KBM-7 (cell line): ENCODE measurements at regions not wholly inside any gene's neighbourhood (a gene's known extent, or its start where the extent isn't known, plus 50 kb on each side); places are given as distances from the start of the nearest gene placed in this dataset.
A peak's percentile ranks its signal among the peaks of the same experiment; 100 is the strongest.
"Not testable (repeated sequence)": the region's sequence is repeated elsewhere in the genome, so short reads cannot be mapped to it uniquely, and the experiment has no call there.

Experiments used
- DNase-seq: peaks from one replicate; pipeline ENCODE4 v3.0.0-alpha.2; 2015
- in situ Hi-C: fragments of 300-500 bp; cut with MboI; formaldehyde crosslinking; loops from 2 replicates; pipeline ENCODE4 v1.14.3; 2020; ENCODE audit warnings: low sequenced_read_pairs, low pct_unique_long_range_greater_than_20kb, mixed read lengths

GRCh38 chr6:115064680-115065079 is 721.9 kb upstream of the HS3ST5 start:
- in situ Hi-C loops: no loop called here
- DNase-seq: no peak

GRCh38 chr6:115060581-115060980 is 717.8 kb upstream of the HS3ST5 start:
- in situ Hi-C loops: no loop called here
- DNase-seq: no peak

- in situ Hi-C loops: no loop called here
- no peak for DNase-seq
Observed at GRCh38 chr6:115058414-115059211, 715.8 kb upstream of the HS3ST5 start.

- in situ Hi-C loops: no loop called here
- DNase-seq: no peak
Observed at GRCh38 chr6:115055579-115055978, 712.8 kb upstream of the HS3ST5 start.

- in situ Hi-C loops, DNase-seq: not testable (repeated sequence)
Observed at GRCh38 chr6:115054242-115054641, 711.4 kb upstream of the HS3ST5 start.

GRCh38 chr6:115053169-115053860 is 710.5 kb upstream of the HS3ST5 start:
- no peak for DNase-seq
- in situ Hi-C loops: no loop called here

GRCh38 chr6:115016593-115016992 is 673.8 kb upstream of the HS3ST5 start:
- in situ Hi-C loops: no loop called here
- DNase-seq: no peak

- in situ Hi-C loops: no loop called here
- DNase-seq: no peak
Observed at GRCh38 chr6:115004982-115005381, 662.2 kb upstream of the HS3ST5 start.

- in situ Hi-C loops: no loop called here
- DNase-seq: no peak
Observed at GRCh38 chr6:115004204-115004603, 661.4 kb upstream of the HS3ST5 start.

GRCh38 chr6:115001731-115002350 is 659.0 kb upstream of the HS3ST5 start:
- DNase-seq: no peak
- in situ Hi-C loops: no loop called here

- no peak for DNase-seq
- in situ Hi-C loops: no loop called here
Observed at GRCh38 chr6:115000736-115001135, 657.9 kb upstream of the HS3ST5 start.

- in situ Hi-C loops: no loop called here
- DNase-seq: no peak
Observed at GRCh38 chr6:114998492-114998891, 655.7 kb upstream of the HS3ST5 start.

GRCh38 chr6:114997813-114998292 is 655.0 kb upstream of the HS3ST5 start:
- peak; percentile 4 for DNase-seq
- in situ Hi-C loops: no loop called here

GRCh38 chr6:114995526-114995925 is 652.7 kb upstream of the HS3ST5 start:
- in situ Hi-C loops: no loop called here

GRCh38 chr6:114989279-114989964 is 646.6 kb upstream of the HS3ST5 start:
- in situ Hi-C loops: no loop called here

More at GRCh38 chr6:114995526-114995925, 652.7 kb upstream of the HS3ST5 start:
- DNase-seq: no peak

GRCh38 chr6:114987281-114987680 is 644.5 kb upstream of the HS3ST5 start:
- DNase-seq: no peak
- in situ Hi-C loops: no loop called here

More at GRCh38 chr6:114989279-114989964, 646.6 kb upstream of the HS3ST5 start:
- no peak for DNase-seq

- in situ Hi-C loops: no loop called here
- no peak for DNase-seq
Observed at GRCh38 chr6:114955363-114955762, 612.5 kb upstream of the HS3ST5 start.

- in situ Hi-C loops: no loop called here
- DNase-seq: no peak
Observed at GRCh38 chr6:114952229-114952628, 609.4 kb upstream of the HS3ST5 start.

- no peak for DNase-seq
- in situ Hi-C loops: no loop called here
Observed at GRCh38 chr6:114945392-114945791, 602.6 kb upstream of the HS3ST5 start.
